A673 (cell line): ENCODE measurements at regions not wholly inside any gene's neighbourhood (a gene's known extent, or its start where the extent isn't known, plus 50 kb on each side); places are given as distances from the start of the nearest gene placed in this dataset.
A peak's percentile ranks its signal among the peaks of the same experiment; 100 is the strongest.

Source experiments
- BruUV-seq: library from RNA; stranded (reverse); fragments of 400-500 nt; replicated peaks from 2 replicates; lab custom pipeline; 2021; lab: Mats Ljungman, UMichigan
- CTCF ChIA-PET: fragments of 300-600 bp; sonication (Branson Sonifier 250); formaldehyde crosslinking; loops from one replicate; lab custom pipeline; 2022; ENCODE audit warnings: antibody characterized with exemption; lab: Charles Lee
- POLR2A ChIA-PET: fragments of 300-600 bp; sonication (Branson Sonifier 250); formaldehyde crosslinking; loops from one replicate; lab custom pipeline; 2022; ENCODE audit warnings: antibody characterized with exemption; ENCODE audit not compliant: low non-redundant PET; lab: Charles Lee
- DNase-seq: peaks from one replicate; pipeline ENCODE4 v3.0.0-alpha.2; 2015; ENCODE audit warnings: low spot score
- H3K27ac ChIP-seq: fragments of 200-600 bp; sonication (generic); 2 replicates; pipeline ENCODE4 v1.5.1; 2016; ENCODE audit warnings: mixed run types, low read depth, mild to moderate bottlenecking, mixed read lengths, antibody characterized with exemption, low read length; ENCODE audit not compliant: poor library complexity, severe bottlenecking
- H3K27me3 ChIP-seq: fragments of 200-600 bp; sonication (generic); replicated peaks from 2 replicates; pipeline ENCODE4 v1.6.1; 2017; ENCODE audit warnings: mixed run types, low read depth, mild to moderate bottlenecking, mixed read lengths, antibody characterized with exemption, low read length; ENCODE audit not compliant: insufficient read depth, poor library complexity
- H3K36me3 ChIP-seq: fragments of 200-600 bp; sonication (generic); 2 replicates; pipeline ENCODE4 v1.6.1; 2016; ENCODE audit warnings: mixed run types, mild to moderate bottlenecking, mixed read lengths, antibody characterized with exemption, low read length; ENCODE audit not compliant: insufficient read depth, poor library complexity, severe bottlenecking
- H3K4me1 ChIP-seq: fragments of 200-600 bp; sonication (generic); 2 replicates; pipeline ENCODE4 v1.6.1; 2017; ENCODE audit warnings: mixed run types, mild to moderate bottlenecking, mixed read lengths, antibody characterized with exemption, low read length; ENCODE audit not compliant: insufficient read depth, poor library complexity, severe bottlenecking
- H3K4me3 ChIP-seq: fragments of 200-600 bp; sonication (generic); 2 replicates; pipeline ENCODE4 v1.5.1; 2016; ENCODE audit warnings: low read depth, mixed run types, mild to moderate bottlenecking, mixed read lengths, low read length; ENCODE audit not compliant: poor library complexity, severe bottlenecking
- H3K9me3 ChIP-seq: fragments of 200-600 bp; sonication (generic); 2 replicates; pipeline ENCODE4 v1.6.1; 2016; ENCODE audit warnings: mixed run types, low read depth, mild to moderate bottlenecking, mixed read lengths, antibody characterized with exemption, low read length; ENCODE audit not compliant: poor library complexity, severe bottlenecking
- EZH2 ChIP-seq: fragments of 200-600 bp; sonication (generic); IDR thresholded peaks from 2 replicates; pipeline ENCODE4 v1.6.1; 2017; ENCODE audit warnings: borderline replicate concordance, low read depth, mild to moderate bottlenecking, mixed read lengths, antibody characterized with exemption, low read length; ENCODE audit not compliant: poor library complexity, severe bottlenecking
- intact Hi-C: fragments of 100-400 bp; cut with micrococcal nuclease; formaldehyde crosslinking; loops from one replicate; pipeline ENCODE4 v1.10.0; 2022; ENCODE audit not compliant: unreplicated experiment
- TF ChIP-seq, protein P1 (sequence below): fragments of 300-800, 200-600 bp; sonication (generic); conservative IDR thresholded peaks from 2 replicates; pipeline ENCODE4 v1.5.1; 2017; ENCODE audit warnings: low read depth, mild to moderate bottlenecking, antibody characterized with exemption, low read length, moderate library complexity, mixed read lengths

DNA sequence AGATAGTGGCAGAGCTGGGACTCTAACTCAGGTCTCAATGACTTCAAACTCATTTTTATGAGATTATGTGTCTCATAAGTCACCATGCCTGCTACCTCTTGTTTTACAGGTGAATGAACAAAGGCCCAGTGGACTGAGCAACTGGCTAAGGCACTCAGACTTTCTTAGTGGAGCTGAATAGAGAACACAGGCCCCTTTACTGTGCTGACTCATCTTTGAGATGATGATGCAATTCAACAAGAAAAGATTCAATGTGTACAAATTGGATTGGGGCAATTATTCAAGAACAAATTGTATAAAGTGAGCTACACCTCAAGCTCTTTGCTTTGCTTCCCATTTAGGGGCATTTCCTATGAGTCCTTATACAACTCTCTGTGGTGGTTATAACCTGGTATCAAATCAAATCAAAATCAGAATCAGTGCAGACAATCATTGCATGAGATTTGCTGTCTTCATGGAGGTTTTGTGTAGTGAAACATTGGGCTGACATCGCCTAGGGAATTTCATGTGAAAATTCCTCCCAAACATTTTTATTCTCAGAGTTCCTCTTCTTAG, 84.3 kb upstream of the PPP2R2B start:
- Histone ChIP-seq H3K4me3 (no peak overlapping the region), H3K27me3 (peaks cover 15% of the 10 kb centered on the region), H3K27ac (no peak overlapping the region), H3K36me3 (no peaks in the 10 kb centered on the region), H3K9me3 (no peaks in the 10 kb centered on the region), H3K4me1 (peaks cover 4% of the 10 kb centered on the region)
- peak; percentile 34 for DNase-seq
- CTCF ChIA-PET = no interaction called here
- intact Hi-C loops = no loop called here
- POLR2A ChIA-PET = no interaction called here
- no TSS peak for BruUV-seq
- TF ChIP-seq, protein P1, sequence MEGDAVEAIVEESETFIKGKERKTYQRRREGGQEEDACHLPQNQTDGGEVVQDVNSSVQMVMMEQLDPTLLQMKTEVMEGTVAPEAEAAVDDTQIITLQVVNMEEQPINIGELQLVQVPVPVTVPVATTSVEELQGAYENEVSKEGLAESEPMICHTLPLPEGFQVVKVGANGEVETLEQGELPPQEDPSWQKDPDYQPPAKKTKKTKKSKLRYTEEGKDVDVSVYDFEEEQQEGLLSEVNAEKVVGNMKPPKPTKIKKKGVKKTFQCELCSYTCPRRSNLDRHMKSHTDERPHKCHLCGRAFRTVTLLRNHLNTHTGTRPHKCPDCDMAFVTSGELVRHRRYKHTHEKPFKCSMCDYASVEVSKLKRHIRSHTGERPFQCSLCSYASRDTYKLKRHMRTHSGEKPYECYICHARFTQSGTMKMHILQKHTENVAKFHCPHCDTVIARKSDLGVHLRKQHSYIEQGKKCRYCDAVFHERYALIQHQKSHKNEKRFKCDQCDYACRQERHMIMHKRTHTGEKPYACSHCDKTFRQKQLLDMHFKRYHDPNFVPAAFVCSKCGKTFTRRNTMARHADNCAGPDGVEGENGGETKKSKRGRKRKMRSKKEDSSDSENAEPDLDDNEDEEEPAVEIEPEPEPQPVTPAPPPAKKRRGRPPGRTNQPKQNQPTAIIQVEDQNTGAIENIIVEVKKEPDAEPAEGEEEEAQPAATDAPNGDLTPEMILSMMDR = no peak
- no peak for TF ChIP-seq EZH2

DNA sequence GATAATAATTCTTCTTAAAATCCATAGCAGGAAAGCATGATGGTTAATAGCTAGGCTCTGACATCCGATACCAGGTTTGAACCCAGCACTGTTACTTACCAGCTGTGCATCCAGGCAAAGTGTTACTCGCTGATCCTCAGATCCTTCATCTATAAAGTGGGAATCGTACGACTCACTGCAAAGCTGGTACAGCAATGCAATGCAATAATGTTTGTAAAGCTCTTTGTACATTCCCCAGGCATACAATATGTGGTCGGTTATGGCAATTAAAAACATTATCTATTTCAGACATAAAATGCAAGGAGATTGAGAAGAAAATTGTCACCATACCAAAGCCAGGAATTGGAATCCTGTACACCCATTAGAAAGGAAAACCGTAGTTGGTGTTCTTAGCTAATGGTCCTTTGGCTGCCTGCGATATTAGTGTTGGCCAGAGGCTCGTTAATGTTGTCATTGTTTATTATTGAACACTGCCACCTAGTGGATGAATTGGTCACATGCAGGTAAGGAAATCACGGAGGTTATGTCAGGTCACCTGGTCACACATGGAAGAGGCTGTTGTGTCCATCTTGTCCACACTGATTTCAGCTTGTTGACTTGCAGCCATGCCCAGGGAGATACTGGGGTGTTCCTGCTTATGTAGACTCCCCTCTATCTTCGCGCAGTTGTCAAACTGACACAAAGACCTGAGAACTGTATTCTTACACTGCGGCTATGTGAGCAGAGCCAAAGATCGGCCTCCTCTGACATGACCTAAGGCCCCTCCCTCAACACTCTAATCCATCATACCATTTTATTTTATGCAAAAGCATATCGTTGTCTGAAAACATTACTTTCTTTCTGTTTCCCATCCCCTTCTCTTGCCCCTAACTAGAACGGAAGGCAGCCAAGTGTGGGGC, 87.5 kb upstream of the PPP2R2B start:
- peak; percentile 78 for DNase-seq
- ChIA-PET POLR2A (no interaction called here), CTCF (interaction anchor here (0.6 to 1.2 kb wide), 5 partner anchors 223 to 433 kb away, joined by 3 to 9 read pairs (median 6); no protein-coding TSS in a partner anchor)
- no peaks in the 10 kb centered on the region for H3K36me3 ChIP-seq
- intact Hi-C loops = loop anchor here (1.0 to 5.0 kb wide), 4 partner anchors 226 to 433 kb away; no protein-coding TSS in a partner anchor
- peaks cover 4% of the 10 kb centered on the region for H3K4me1 ChIP-seq
- H3K27me3 ChIP-seq = peaks cover 30% of the 10 kb centered on the region
- TF ChIP-seq, protein P1 = peak; percentile 83
- no peak for TF ChIP-seq EZH2
- no peaks in the 10 kb centered on the region for H3K9me3 ChIP-seq
- H3K4me3 ChIP-seq = no peak overlapping the region
- no TSS peak for BruUV-seq
- no peak overlapping the region for H3K27ac ChIP-seq

GRCh38 chr5:146967646-146968045, 89.1 kb upstream of the PPP2R2B start:
- TF ChIP-seq EZH2 = no peak
- TF ChIP-seq, protein P1 = no peak
- intact Hi-C loops = loop anchor here (2.0 to 5.0 kb wide), 2 partner anchors 225 to 403 kb away; no protein-coding TSS in a partner anchor
- Histone ChIP-seq H3K27ac (no peak overlapping the region), H3K4me3 (no peak overlapping the region), H3K36me3 (no peaks in the 10 kb centered on the region), H3K27me3 (peaks cover 36% of the 10 kb centered on the region), H3K4me1 (peaks cover 3% of the 10 kb centered on the region), H3K9me3 (no peaks in the 10 kb centered on the region)
- BruUV-seq = no TSS peak
- POLR2A ChIA-PET = no interaction called here
- CTCF ChIA-PET = no interaction called here
- no peak for DNase-seq
